WTC11 (cell line): ENCODE measurements at regions not wholly inside any gene's neighbourhood (a gene's known extent, or its start where the extent isn't known, plus 50 kb on each side); places are given as distances from the start of the nearest gene placed in this dataset.

Experiments
- FOXP1 ChIP-seq: sonication (generic); formaldehyde crosslinking; IDR thresholded peaks from 2 replicates; pipeline ENCODE4 v1.8.0; 2022; ENCODE audit warnings: missing genetic modification reagents, mild to moderate bottlenecking, moderate library complexity, borderline replicate concordance
- NFYB ChIP-seq: sonication (generic); formaldehyde crosslinking; conservative IDR thresholded peaks from 2 replicates; pipeline ENCODE4 v1.8.0; 2022; ENCODE audit warnings: low read depth, missing genetic modification reagents
- NR2C2 ChIP-seq: sonication (generic); formaldehyde crosslinking; IDR thresholded peaks from 2 replicates; pipeline ENCODE4 v1.8.0; 2022; ENCODE audit warnings: mild to moderate bottlenecking, missing genetic modification reagents
- TCF7 ChIP-seq: sonication (generic); formaldehyde crosslinking; IDR thresholded peaks from 2 replicates; pipeline ENCODE4 v1.8.0; 2022; ENCODE audit warnings: mild to moderate bottlenecking, low read depth, missing genetic modification reagents, moderate library complexity
- TEAD4 ChIP-seq: sonication (generic); formaldehyde crosslinking; IDR thresholded peaks from 2 replicates; pipeline ENCODE4 v1.8.0; 2022; ENCODE audit warnings: mild to moderate bottlenecking, missing genetic modification reagents
- TP53 ChIP-seq: sonication (generic); formaldehyde crosslinking; IDR thresholded peaks from 2 replicates; pipeline ENCODE4 v1.8.1; 2023; ENCODE audit warnings: mild to moderate bottlenecking, missing genetic modification reagents
- TF ChIP-seq, protein P1 (sequence below): fragments of 200-600 bp; IDR thresholded peaks from 2 replicates; pipeline ENCODE4 v1.8.0; 2022; ENCODE audit warnings: antibody characterized with exemption
- TF ChIP-seq, protein P2 (sequence below): sonication (generic); formaldehyde crosslinking; conservative IDR thresholded peaks from 2 replicates; pipeline ENCODE4 v1.8.1; 2022; ENCODE audit warnings: mild to moderate bottlenecking, missing genetic modification reagents
- TF ChIP-seq, protein P3 (sequence below): sonication (generic); formaldehyde crosslinking; IDR thresholded peaks from 2 replicates; pipeline ENCODE4 v1.8.0; 2022; ENCODE audit warnings: mild to moderate bottlenecking, missing genetic modification reagents
- TF ChIP-seq, protein P4 (sequence below): sonication (generic); formaldehyde crosslinking; IDR thresholded peaks from 2 replicates; pipeline ENCODE4 v1.8.0; 2022; ENCODE audit warnings: mild to moderate bottlenecking, missing genetic modification reagents
- TF ChIP-seq, protein P5 (sequence below): sonication (generic); formaldehyde crosslinking; IDR thresholded peaks from 2 replicates; pipeline ENCODE4 v1.8.1; 2023; ENCODE audit warnings: mild to moderate bottlenecking, missing genetic modification reagents, moderate library complexity
- TF ChIP-seq, protein P6 (sequence below): sonication (generic); formaldehyde crosslinking; IDR thresholded peaks from 2 replicates; pipeline ENCODE4 v1.8.1; 2022; ENCODE audit warnings: low read depth, missing genetic modification reagents, borderline replicate concordance
- TF ChIP-seq, protein P7 (sequence below): sonication (generic); formaldehyde crosslinking; IDR thresholded peaks from 2 replicates; pipeline ENCODE4 v1.8.0; 2022; ENCODE audit warnings: mild to moderate bottlenecking, missing genetic modification reagents

DNA sequence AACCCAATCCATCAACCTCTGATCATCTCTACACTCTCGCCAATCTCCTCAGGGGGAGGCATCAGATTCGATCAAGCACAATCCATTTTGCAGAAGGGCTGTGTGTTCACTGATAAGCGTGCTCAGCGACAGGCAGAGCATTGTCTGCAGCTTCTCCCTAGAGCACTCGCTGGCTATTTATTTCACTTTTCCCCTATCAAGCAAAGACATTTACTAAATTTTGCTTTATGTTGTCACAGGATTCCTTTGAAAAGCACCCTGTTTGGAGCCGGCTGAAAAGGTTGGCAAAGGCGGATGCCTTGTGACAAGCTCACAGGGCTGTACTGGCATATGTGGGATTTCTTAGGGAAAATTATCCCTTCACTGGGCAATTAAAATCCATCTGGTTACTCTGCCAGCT is 1381.5 kb upstream of the TENM4 start:
- TF ChIP-seq, protein P1, sequence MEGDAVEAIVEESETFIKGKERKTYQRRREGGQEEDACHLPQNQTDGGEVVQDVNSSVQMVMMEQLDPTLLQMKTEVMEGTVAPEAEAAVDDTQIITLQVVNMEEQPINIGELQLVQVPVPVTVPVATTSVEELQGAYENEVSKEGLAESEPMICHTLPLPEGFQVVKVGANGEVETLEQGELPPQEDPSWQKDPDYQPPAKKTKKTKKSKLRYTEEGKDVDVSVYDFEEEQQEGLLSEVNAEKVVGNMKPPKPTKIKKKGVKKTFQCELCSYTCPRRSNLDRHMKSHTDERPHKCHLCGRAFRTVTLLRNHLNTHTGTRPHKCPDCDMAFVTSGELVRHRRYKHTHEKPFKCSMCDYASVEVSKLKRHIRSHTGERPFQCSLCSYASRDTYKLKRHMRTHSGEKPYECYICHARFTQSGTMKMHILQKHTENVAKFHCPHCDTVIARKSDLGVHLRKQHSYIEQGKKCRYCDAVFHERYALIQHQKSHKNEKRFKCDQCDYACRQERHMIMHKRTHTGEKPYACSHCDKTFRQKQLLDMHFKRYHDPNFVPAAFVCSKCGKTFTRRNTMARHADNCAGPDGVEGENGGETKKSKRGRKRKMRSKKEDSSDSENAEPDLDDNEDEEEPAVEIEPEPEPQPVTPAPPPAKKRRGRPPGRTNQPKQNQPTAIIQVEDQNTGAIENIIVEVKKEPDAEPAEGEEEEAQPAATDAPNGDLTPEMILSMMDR, result no peak
- no peak for TF ChIP-seq NR2C2 (CRISPR knock-in tag)
- TF ChIP-seq TCF7 (CRISPR knock-in tag), result no peak
- no peak for TF ChIP-seq NFYB (CRISPR knock-in tag)
- TF ChIP-seq, protein P2, sequence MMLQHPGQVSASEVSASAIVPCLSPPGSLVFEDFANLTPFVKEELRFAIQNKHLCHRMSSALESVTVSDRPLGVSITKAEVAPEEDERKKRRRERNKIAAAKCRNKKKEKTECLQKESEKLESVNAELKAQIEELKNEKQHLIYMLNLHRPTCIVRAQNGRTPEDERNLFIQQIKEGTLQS, result no peak
- TF ChIP-seq TP53 (CRISPR knock-in tag), result no peak
- TF ChIP-seq, protein P3, sequence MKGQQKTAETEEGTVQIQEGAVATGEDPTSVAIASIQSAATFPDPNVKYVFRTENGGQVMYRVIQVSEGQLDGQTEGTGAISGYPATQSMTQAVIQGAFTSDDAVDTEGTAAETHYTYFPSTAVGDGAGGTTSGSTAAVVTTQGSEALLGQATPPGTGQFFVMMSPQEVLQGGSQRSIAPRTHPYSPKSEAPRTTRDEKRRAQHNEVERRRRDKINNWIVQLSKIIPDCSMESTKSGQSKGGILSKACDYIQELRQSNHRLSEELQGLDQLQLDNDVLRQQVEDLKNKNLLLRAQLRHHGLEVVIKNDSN, result no peak
- TF ChIP-seq FOXP1 (CRISPR knock-in tag), result no peak
- TF ChIP-seq, protein P4, sequence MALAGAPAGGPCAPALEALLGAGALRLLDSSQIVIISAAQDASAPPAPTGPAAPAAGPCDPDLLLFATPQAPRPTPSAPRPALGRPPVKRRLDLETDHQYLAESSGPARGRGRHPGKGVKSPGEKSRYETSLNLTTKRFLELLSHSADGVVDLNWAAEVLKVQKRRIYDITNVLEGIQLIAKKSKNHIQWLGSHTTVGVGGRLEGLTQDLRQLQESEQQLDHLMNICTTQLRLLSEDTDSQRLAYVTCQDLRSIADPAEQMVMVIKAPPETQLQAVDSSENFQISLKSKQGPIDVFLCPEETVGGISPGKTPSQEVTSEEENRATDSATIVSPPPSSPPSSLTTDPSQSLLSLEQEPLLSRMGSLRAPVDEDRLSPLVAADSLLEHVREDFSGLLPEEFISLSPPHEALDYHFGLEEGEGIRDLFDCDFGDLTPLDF (CRISPR knock-in tag), result no peak
- TF ChIP-seq, protein P5, sequence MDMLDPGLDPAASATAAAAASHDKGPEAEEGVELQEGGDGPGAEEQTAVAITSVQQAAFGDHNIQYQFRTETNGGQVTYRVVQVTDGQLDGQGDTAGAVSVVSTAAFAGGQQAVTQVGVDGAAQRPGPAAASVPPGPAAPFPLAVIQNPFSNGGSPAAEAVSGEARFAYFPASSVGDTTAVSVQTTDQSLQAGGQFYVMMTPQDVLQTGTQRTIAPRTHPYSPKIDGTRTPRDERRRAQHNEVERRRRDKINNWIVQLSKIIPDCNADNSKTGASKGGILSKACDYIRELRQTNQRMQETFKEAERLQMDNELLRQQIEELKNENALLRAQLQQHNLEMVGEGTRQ (CRISPR knock-in tag), result no peak
- TF ChIP-seq, protein P6, sequence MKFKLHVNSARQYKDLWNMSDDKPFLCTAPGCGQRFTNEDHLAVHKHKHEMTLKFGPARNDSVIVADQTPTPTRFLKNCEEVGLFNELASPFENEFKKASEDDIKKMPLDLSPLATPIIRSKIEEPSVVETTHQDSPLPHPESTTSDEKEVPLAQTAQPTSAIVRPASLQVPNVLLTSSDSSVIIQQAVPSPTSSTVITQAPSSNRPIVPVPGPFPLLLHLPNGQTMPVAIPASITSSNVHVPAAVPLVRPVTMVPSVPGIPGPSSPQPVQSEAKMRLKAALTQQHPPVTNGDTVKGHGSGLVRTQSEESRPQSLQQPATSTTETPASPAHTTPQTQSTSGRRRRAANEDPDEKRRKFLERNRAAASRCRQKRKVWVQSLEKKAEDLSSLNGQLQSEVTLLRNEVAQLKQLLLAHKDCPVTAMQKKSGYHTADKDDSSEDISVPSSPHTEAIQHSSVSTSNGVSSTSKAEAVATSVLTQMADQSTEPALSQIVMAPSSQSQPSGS (CRISPR knock-in tag), result no peak
- TF ChIP-seq TEAD4, result no peak
- TF ChIP-seq, protein P7, sequence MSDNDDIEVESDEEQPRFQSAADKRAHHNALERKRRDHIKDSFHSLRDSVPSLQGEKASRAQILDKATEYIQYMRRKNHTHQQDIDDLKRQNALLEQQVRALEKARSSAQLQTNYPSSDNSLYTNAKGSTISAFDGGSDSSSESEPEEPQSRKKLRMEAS, result no peak
